ENCODE measurements at regions not wholly inside any gene's neighbourhood (a gene's known extent, or its start where the extent isn't known, plus 50 kb on each side); places are given as distances from the start of the nearest gene placed in this dataset.

DNA sequence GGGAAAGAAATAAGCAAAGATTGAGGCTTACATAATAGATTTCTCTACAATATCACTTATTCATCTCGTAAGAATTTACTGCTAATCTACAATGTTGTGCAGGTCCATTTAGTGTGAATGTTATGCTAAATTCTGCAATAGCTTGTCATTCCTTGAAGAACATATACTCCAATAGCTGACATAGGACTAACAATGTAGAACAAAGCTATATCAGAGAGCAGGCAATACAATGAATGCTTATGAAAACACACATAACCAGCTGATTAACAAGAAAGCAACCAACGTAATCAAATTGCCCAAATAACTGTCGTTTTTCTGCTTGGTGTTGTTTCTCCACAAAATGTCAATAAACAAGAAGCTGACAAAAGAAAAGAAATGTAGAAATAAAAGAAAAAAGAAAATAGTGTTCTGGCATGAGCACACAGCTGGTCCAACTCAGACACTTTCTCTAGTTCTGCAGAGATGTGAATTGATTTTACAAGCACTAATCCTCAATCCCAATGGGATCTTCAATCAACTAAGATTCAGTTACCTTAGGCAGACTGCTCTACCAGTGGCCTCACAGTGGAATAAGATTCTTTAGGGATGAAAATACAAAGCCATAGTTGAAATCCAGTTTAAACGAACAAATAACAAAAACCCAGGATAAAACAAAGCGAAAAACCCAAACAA is 1024.7 kb upstream of the PIK3C3 start:
- Histone ChIP-seq H3K4me1 (ENCODE audit: control insufficient read depth, insufficient read depth, low read length, poor library complexity, severe bottlenecking) (no peaks in the 10 kb centered on the region), H3K27ac (ENCODE audit: insufficient read depth, low read length, poor library complexity, severe bottlenecking) (no peak overlapping the region), H3K9me3 (ENCODE audit: control insufficient read depth, low read length) (no peaks in the 10 kb centered on the region), H3K27me3 (replicated peaks; ENCODE audit: control insufficient read depth, insufficient read depth, low read length, poor library complexity, severe bottlenecking) (no peaks in the 10 kb centered on the region), H3K36me3 (ENCODE audit: control insufficient read depth, insufficient read depth, low read length) (no peaks in the 10 kb centered on the region), H3K4me3 (ENCODE audit: insufficient read depth, low read depth, low read length, poor library complexity, severe bottlenecking) (no peak overlapping the region)
- no peak for DNase-seq

DNA sequence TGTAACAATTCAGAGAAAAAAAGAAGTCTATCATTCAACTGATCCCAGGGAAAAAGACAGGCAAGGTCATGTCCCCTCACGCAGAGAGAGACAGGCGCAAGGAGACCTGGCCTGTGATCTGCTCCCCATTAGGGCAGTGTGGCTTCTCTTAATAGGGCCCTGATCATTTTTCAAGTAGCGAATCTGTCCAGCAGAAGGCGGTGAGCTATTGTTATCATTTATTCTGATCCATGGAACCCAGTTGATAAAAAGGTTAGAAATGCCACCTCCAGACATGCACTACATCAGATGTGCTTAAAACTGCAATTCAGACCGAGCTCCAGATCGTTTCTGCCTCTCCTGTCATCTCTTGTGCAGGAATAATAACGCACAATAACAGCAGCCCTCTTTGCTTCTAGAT is 1025.6 kb upstream of the PIK3C3 start:
- H3K9me3 ChIP-seq (ENCODE audit: control insufficient read depth, low read length): no peaks in the 10 kb centered on the region
- no peak overlapping the region for H3K4me3 ChIP-seq (ENCODE audit: insufficient read depth, low read depth, low read length, poor library complexity, severe bottlenecking)
- no peak for DNase-seq
- H3K27ac ChIP-seq (ENCODE audit: insufficient read depth, low read length, poor library complexity, severe bottlenecking): no peak overlapping the region
- H3K36me3 ChIP-seq (ENCODE audit: control insufficient read depth, insufficient read depth, low read length): no peaks in the 10 kb centered on the region
- H3K27me3 ChIP-seq (replicated peaks; ENCODE audit: control insufficient read depth, insufficient read depth, low read length, poor library complexity, severe bottlenecking): no peaks in the 10 kb centered on the region
- no peaks in the 10 kb centered on the region for H3K4me1 ChIP-seq (ENCODE audit: control insufficient read depth, insufficient read depth, low read length, poor library complexity, severe bottlenecking)

DNA sequence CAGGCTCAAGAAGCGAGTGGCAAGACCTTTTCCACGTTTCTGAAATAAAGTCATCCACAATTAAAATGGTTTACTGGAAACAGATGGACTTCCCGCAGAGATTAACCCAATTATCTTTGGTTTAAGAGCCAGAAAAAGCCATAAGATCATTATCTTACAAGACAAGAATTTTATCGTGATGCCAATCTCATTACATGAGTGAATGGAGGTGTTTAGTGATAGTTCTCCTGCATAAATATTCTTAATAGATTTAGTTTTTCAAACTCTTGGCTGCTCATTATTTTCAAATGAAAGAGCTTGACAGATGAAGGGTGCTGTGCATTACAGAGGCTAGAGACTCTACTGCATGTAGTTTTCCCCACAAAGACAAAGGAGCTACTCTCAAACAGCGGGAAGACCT is 1028.4 kb upstream of the PIK3C3 start:
- no peak for DNase-seq
- Histone ChIP-seq H3K27me3 (replicated peaks; ENCODE audit: control insufficient read depth, insufficient read depth, low read length, poor library complexity, severe bottlenecking) (no peaks in the 10 kb centered on the region), H3K4me1 (ENCODE audit: control insufficient read depth, insufficient read depth, low read length, poor library complexity, severe bottlenecking) (no peaks in the 10 kb centered on the region), H3K27ac (ENCODE audit: insufficient read depth, low read length, poor library complexity, severe bottlenecking) (no peak overlapping the region), H3K36me3 (ENCODE audit: control insufficient read depth, insufficient read depth, low read length) (no peaks in the 10 kb centered on the region), H3K4me3 (ENCODE audit: insufficient read depth, low read depth, low read length, poor library complexity, severe bottlenecking) (no peak overlapping the region), H3K9me3 (ENCODE audit: control insufficient read depth, low read length) (no peaks in the 10 kb centered on the region)

DNA sequence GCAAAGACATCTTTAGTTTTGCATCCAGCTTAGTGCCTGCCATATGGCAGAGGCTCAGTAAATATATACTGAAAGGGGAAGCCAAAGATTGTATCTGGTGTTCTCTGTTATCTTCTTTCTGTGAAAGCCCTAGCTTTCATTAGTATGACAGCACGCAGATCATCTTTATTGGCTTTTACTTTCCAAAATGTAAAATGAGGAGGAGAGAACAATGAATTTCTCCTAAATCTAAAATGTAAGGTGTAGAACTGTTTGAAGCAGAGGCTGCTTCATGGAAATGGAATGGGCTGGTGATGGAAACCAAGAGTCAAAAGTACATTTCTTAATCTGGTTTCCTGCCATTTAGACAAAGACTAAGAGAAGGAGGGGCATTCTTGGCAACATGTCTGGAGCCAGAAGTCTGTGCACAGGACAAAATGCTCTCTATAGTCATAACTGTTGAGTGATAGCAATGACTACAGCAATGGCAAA is 1029.9 kb upstream of the PIK3C3 start:
- Histone ChIP-seq H3K27ac (ENCODE audit: insufficient read depth, low read length, poor library complexity, severe bottlenecking) (no peak overlapping the region), H3K4me1 (ENCODE audit: control insufficient read depth, insufficient read depth, low read length, poor library complexity, severe bottlenecking) (no peaks in the 10 kb centered on the region), H3K4me3 (ENCODE audit: insufficient read depth, low read depth, low read length, poor library complexity, severe bottlenecking) (no peak overlapping the region), H3K27me3 (replicated peaks; ENCODE audit: control insufficient read depth, insufficient read depth, low read length, poor library complexity, severe bottlenecking) (no peaks in the 10 kb centered on the region), H3K9me3 (ENCODE audit: control insufficient read depth, low read length) (no peaks in the 10 kb centered on the region), H3K36me3 (ENCODE audit: control insufficient read depth, insufficient read depth, low read length) (no peaks in the 10 kb centered on the region)
- DNase-seq: no peak

DNA sequence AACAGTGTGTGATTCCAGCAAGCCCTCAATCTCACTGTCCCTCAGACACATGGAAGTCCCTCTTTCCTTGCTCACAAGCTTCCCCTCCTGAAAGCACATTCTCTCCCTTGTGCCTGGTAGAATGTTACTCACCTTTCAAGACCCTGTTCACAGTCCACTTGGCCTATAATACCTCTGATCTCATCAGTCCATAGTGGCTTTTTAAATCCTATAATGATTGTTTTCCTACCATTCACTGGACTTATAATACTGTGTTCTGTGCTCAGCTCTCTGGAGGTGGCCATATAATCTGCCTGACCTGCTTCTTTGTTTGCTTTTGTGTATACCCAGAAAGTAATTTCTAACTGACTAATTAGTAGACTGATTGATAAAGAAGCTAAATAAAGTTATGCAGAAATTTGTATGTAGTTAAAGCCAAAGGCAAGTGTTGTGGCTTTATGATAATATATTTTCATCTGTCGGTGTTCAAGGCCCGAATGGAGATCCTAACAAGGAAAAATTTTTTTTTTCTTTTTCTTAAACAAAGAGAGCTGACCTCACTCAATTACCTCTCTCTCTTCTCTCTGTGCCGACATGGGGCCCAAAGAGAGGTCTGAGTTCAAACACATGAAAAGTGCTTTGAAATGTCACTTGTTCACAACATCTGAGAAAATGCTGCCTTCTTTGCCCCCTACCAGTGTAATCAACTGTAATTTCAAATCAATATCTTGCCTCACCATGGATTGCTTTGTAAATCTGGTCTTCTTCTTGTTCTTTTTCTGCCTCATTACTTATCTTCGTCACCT is 1033.0 kb upstream of the PIK3C3 start:
- H3K9me3 ChIP-seq (ENCODE audit: control insufficient read depth, low read length): no peaks in the 10 kb centered on the region

DNA sequence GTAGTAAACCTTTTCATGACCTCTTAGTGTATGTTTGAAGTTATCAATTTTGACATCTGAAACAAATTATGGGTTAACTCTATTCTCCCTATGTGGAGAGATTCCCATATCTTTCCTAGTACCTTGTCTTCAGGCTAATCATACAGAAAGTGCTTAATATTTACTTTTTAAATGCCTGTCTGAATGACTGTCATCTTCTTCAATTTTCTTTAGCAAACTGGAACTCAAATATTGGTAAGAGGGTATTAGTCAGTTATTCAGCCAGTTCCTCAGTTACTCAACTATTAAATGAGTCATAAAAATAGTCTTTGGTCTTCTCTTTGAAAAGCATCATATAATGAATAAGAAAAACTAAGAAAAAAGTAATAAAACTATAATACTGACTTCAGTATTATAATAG is 1038.0 kb upstream of the PIK3C3 start:
- Histone ChIP-seq H3K36me3 (ENCODE audit: control insufficient read depth, insufficient read depth, low read length) (no peaks in the 10 kb centered on the region), H3K4me3 (ENCODE audit: insufficient read depth, low read depth, low read length, poor library complexity, severe bottlenecking) (no peak overlapping the region), H3K9me3 (ENCODE audit: control insufficient read depth, low read length) (no peaks in the 10 kb centered on the region), H3K4me1 (ENCODE audit: control insufficient read depth, insufficient read depth, low read length, poor library complexity, severe bottlenecking) (no peaks in the 10 kb centered on the region), H3K27me3 (replicated peaks; ENCODE audit: control insufficient read depth, insufficient read depth, low read length, poor library complexity, severe bottlenecking) (no peaks in the 10 kb centered on the region), H3K27ac (ENCODE audit: insufficient read depth, low read length, poor library complexity, severe bottlenecking) (no peak overlapping the region)
- DNase-seq: no peak

More for the DNA sequence above, 1033.0 kb upstream of the PIK3C3 start:
- Histone ChIP-seq H3K4me3 (ENCODE audit: insufficient read depth, low read depth, low read length, poor library complexity, severe bottlenecking) (no peak overlapping the region), H3K27me3 (replicated peaks; ENCODE audit: control insufficient read depth, insufficient read depth, low read length, poor library complexity, severe bottlenecking) (no peaks in the 10 kb centered on the region), H3K4me1 (ENCODE audit: control insufficient read depth, insufficient read depth, low read length, poor library complexity, severe bottlenecking) (no peaks in the 10 kb centered on the region), H3K36me3 (ENCODE audit: control insufficient read depth, insufficient read depth, low read length) (no peaks in the 10 kb centered on the region), H3K27ac (ENCODE audit: insufficient read depth, low read length, poor library complexity, severe bottlenecking) (no peak overlapping the region)
- DNase-seq: no peak

DNA sequence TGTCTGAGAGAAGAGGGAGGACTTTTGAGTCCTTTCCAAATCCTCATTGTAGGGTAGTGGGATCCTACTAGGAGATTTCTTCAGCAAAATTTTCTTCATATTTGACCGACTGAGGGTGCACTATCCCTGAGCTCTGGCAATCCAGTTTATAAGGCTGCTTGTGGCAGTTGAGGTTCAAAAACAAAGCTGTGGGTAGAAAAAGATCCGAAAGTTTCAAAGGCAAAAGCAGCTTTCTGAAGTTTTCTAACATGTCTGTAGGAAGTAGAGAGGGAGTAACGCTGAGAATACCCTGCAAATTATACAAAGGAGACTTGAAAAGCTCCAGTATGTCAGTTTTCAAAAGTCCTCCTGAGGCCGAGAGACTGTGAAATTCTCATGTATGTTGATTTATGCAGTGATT is 1039.3 kb upstream of the PIK3C3 start:
- no peaks in the 10 kb centered on the region for H3K4me1 ChIP-seq (ENCODE audit: control insufficient read depth, insufficient read depth, low read length, poor library complexity, severe bottlenecking)
- H3K27me3 ChIP-seq (replicated peaks; ENCODE audit: control insufficient read depth, insufficient read depth, low read length, poor library complexity, severe bottlenecking): no peaks in the 10 kb centered on the region
- H3K27ac ChIP-seq (ENCODE audit: insufficient read depth, low read length, poor library complexity, severe bottlenecking): no peak overlapping the region
- no peaks in the 10 kb centered on the region for H3K9me3 ChIP-seq (ENCODE audit: control insufficient read depth, low read length)
- H3K36me3 ChIP-seq (ENCODE audit: control insufficient read depth, insufficient read depth, low read length): no peaks in the 10 kb centered on the region
- no peak for DNase-seq
- no peak overlapping the region for H3K4me3 ChIP-seq (ENCODE audit: insufficient read depth, low read depth, low read length, poor library complexity, severe bottlenecking)

DNA sequence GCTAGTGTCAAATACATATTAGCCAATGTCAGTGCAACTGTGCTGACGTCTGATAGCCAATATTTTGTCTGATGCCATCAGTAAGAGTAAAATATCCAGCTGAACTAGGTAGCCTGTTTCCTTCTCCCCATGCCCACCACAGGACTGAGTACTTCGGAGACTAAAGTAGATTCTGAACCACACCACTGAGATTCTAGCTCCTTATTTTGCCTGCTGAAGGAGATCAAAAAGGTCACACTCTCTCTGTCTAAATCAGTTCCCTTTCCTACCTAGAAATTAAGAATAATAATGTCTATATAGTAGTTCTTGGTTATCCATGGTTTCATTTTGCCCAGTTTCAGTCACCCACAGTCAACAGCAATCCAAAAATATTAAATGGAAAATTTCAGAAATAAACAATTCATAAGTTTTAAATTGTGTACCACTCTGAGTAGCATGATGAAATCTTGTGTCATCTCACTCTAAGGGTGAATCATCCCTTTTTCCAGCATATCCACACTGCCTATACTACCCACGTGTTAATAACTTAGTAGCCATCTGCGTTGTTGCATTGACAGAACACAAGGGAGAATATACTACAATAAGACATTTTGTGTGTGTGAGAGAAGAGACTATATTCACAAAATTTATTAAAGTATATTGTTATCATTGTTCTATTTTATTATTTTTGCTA is 1043.3 kb upstream of the PIK3C3 start:
- Histone ChIP-seq H3K9me3 (ENCODE audit: control insufficient read depth, low read length) (no peaks in the 10 kb centered on the region), H3K27me3 (replicated peaks; ENCODE audit: control insufficient read depth, insufficient read depth, low read length, poor library complexity, severe bottlenecking) (no peaks in the 10 kb centered on the region), H3K27ac (ENCODE audit: insufficient read depth, low read length, poor library complexity, severe bottlenecking) (no peak overlapping the region), H3K36me3 (ENCODE audit: control insufficient read depth, insufficient read depth, low read length) (no peaks in the 10 kb centered on the region), H3K4me1 (ENCODE audit: control insufficient read depth, insufficient read depth, low read length, poor library complexity, severe bottlenecking) (no peaks in the 10 kb centered on the region), H3K4me3 (ENCODE audit: insufficient read depth, low read depth, low read length, poor library complexity, severe bottlenecking) (no peak overlapping the region)
- no peak for DNase-seq

DNA sequence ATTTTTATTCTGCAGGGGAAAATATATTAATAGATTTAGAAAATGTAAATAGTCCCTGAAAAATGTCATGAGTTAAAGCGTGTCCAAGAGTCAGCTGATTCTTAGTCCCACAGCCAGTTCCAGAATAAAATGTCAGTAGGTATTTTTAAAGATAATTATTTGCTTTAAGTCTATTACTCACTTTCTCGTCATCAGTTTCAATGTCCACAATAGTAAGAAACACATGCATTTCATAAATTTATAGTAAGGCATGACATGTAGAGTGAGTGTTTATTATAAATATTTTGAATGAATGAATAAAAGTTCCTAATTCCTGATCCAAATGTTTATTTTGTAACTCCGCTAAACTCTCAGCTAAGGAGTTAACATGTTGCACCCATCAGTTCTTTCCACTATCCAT is 1044.0 kb upstream of the PIK3C3 start:
- Histone ChIP-seq H3K9me3 (ENCODE audit: control insufficient read depth, low read length) (no peaks in the 10 kb centered on the region), H3K27me3 (replicated peaks; ENCODE audit: control insufficient read depth, insufficient read depth, low read length, poor library complexity, severe bottlenecking) (no peaks in the 10 kb centered on the region), H3K27ac (ENCODE audit: insufficient read depth, low read length, poor library complexity, severe bottlenecking) (no peak overlapping the region), H3K36me3 (ENCODE audit: control insufficient read depth, insufficient read depth, low read length) (no peaks in the 10 kb centered on the region), H3K4me3 (ENCODE audit: insufficient read depth, low read depth, low read length, poor library complexity, severe bottlenecking) (no peak overlapping the region), H3K4me1 (ENCODE audit: control insufficient read depth, insufficient read depth, low read length, poor library complexity, severe bottlenecking) (no peaks in the 10 kb centered on the region)
- DNase-seq: no peak

DNA sequence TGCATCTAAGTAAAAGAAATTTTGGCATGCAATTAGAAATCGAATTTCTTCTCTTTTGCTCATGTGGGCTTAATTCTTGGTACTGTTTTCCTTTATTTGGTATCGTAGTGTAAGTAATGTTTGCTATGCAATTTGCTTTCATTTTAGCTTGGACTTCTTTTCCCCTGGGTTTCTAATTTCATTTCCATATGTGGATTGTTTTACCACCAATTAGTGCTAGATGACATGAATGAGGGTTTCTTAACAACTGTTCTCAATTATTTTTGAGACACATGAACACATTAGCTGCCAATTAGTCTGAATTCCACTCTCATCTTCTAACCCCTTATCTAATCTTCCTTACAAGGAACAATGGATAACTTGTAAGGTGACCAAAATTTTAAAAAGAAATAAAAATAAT is 1047.2 kb upstream of the PIK3C3 start:
- Histone ChIP-seq H3K27ac (ENCODE audit: insufficient read depth, low read length, poor library complexity, severe bottlenecking) (no peak overlapping the region), H3K4me3 (ENCODE audit: insufficient read depth, low read depth, low read length, poor library complexity, severe bottlenecking) (no peak overlapping the region), H3K36me3 (ENCODE audit: control insufficient read depth, insufficient read depth, low read length) (no peaks in the 10 kb centered on the region), H3K9me3 (ENCODE audit: control insufficient read depth, low read length) (no peaks in the 10 kb centered on the region), H3K27me3 (replicated peaks; ENCODE audit: control insufficient read depth, insufficient read depth, low read length, poor library complexity, severe bottlenecking) (no peaks in the 10 kb centered on the region), H3K4me1 (ENCODE audit: control insufficient read depth, insufficient read depth, low read length, poor library complexity, severe bottlenecking) (no peaks in the 10 kb centered on the region)
- no peak for DNase-seq

Data from effector memory CD4-positive, alpha-beta T cell (primary cell).